ENCODE measurements at regions not wholly inside any gene's neighbourhood (a gene's known extent, or its start where the extent isn't known, plus 50 kb on each side); places are given as distances from the start of the nearest gene placed in this dataset.
"Not testable (repeated sequence)": the region's sequence is repeated elsewhere in the genome, so short reads cannot be mapped to it uniquely, and the experiment has no call there.

DNA sequence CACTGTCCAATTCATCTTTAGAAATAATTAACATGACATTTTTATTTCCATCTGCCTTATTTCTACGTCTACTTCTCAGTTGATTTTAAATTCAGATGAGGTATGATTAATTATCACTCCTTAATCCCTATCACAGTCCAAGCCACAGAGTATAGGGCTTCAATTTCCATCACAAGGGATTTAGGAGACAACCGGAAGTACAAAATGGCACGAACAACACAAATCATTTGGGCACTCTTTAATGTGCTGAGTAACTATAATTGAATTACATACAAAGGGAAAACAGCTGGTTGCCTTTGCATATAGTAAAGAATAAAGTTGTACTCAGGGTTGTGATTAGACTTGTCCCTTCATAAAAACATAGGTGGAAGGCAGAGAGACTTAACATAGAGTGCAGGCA is 290.4 kb upstream of the MAGEB16 start:
- Histone ChIP-seq H3K27me3 (ENCODE audit: control insufficient read depth, insufficient read depth, low read length) (no peaks in the 10 kb centered on the region), H3K4me1 (no peaks in the 10 kb centered on the region), H3K79me2 (no peaks in the 10 kb centered on the region), H3K27ac (no peak overlapping the region), H2AFZ (no peak overlapping the region), H3K36me3 (ENCODE audit: control insufficient read depth, insufficient read depth, low read length) (no peaks in the 10 kb centered on the region), H3K9ac (no peak overlapping the region), H3K4me2 (ENCODE audit: low read length) (no peak overlapping the region), H3K9me3 (ENCODE audit: control insufficient read depth, low read length) (no peaks in the 10 kb centered on the region), H3K4me3 (ENCODE audit: low read depth, low read length) (no peak overlapping the region)
- TF ChIP-seq, protein P1, sequence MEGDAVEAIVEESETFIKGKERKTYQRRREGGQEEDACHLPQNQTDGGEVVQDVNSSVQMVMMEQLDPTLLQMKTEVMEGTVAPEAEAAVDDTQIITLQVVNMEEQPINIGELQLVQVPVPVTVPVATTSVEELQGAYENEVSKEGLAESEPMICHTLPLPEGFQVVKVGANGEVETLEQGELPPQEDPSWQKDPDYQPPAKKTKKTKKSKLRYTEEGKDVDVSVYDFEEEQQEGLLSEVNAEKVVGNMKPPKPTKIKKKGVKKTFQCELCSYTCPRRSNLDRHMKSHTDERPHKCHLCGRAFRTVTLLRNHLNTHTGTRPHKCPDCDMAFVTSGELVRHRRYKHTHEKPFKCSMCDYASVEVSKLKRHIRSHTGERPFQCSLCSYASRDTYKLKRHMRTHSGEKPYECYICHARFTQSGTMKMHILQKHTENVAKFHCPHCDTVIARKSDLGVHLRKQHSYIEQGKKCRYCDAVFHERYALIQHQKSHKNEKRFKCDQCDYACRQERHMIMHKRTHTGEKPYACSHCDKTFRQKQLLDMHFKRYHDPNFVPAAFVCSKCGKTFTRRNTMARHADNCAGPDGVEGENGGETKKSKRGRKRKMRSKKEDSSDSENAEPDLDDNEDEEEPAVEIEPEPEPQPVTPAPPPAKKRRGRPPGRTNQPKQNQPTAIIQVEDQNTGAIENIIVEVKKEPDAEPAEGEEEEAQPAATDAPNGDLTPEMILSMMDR (IDR thresholded peaks at IDR 0.05): no peak

DNA sequence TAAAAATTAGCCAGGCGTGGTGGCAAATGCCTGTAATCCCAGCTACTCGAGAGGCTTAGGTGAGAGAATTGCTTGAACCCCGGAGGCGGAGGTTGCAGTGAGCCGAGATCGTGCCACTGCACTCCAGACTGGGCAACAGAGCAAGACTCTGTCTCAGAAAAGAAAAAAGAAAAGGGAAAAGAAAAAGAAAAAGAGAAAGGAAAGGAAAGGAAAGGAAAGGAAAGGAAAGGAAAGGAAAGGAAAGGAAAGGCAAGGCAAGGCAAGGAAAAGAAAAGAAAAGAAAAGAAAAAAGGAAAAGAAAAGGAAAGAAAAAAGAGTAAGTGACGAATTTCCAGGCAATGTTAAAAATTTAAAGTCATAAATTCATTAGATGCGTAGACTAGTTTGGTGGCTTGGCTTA is 250.1 kb upstream of the MAGEB16 start:
- not testable (repeated sequence) for H3K9me3 ChIP-seq (ENCODE audit: control insufficient read depth, low read length)

DNA sequence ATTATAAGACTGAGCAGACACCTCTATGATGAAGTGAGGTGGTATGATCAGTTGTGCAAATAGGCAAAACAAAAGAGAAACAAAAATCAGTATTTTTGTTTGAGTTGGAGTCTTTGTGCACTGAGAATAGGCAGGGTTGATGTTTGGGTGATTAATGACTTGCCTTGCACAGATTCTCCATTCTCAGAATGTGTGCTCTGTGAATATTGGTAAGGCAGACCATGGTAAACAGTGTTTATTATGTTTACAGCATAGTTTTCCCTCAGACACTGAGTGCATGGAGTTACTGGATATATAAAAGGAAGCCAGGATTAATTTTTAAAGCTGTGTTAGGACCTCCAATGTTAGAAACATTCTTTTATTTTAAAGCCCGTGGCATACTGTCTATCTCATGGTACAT is 240.2 kb upstream of the MAGEB16 start:
- Histone ChIP-seq H3K4me3 (ENCODE audit: low read depth, low read length) (no peak overlapping the region), H3K9ac (no peak overlapping the region), H2AFZ (no peak overlapping the region), H3K4me2 (ENCODE audit: low read length) (no peak overlapping the region), H3K36me3 (ENCODE audit: control insufficient read depth, insufficient read depth, low read length) (no peaks in the 10 kb centered on the region), H3K4me1 (no peaks in the 10 kb centered on the region), H3K27ac (no peak overlapping the region), H3K9me3 (ENCODE audit: control insufficient read depth, low read length) (no peaks in the 10 kb centered on the region), H3K27me3 (ENCODE audit: control insufficient read depth, insufficient read depth, low read length) (no peaks in the 10 kb centered on the region), H3K79me2 (no peaks in the 10 kb centered on the region)
- TF ChIP-seq, protein P1 (IDR thresholded peaks at IDR 0.05): no peak

More for the DNA sequence above, 250.1 kb upstream of the MAGEB16 start:
- not testable (repeated sequence) for H3K4me1 ChIP-seq; H3K27ac ChIP-seq; H3K4me3 ChIP-seq (ENCODE audit: low read depth, low read length); H3K4me2 ChIP-seq (ENCODE audit: low read length); H3K27me3 ChIP-seq (ENCODE audit: control insufficient read depth, insufficient read depth, low read length); H3K36me3 ChIP-seq (ENCODE audit: control insufficient read depth, insufficient read depth, low read length); H2AFZ ChIP-seq; H3K9ac ChIP-seq; H3K79me2 ChIP-seq

DNA sequence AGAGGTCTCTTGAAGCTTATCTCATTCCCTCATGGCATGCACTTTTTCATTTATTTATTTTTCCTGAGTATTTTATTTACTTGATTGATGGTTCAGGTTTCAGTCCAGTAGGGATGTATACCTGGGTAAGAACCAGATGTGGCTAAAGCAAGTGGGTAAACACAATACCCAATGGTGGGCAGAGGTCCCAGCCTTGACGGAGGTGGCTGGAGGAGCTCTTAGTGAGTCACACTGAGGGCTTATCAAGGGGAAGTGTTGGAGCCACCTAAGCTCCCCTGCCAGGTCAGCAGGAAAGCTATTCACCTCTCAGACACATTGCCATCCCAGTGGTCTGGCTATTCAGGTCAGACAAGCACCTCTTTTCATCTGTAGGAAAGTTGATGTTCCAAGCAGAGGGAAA is 236.2 kb upstream of the MAGEB16 start:
- no peak overlapping the region for H3K9ac ChIP-seq
- no peak overlapping the region for H3K4me2 ChIP-seq (ENCODE audit: low read length)
- no peaks in the 10 kb centered on the region for H3K9me3 ChIP-seq (ENCODE audit: control insufficient read depth, low read length)
- H3K4me1 ChIP-seq: no peaks in the 10 kb centered on the region
- no peak overlapping the region for H3K4me3 ChIP-seq (ENCODE audit: low read depth, low read length)
- no peaks in the 10 kb centered on the region for H3K36me3 ChIP-seq (ENCODE audit: control insufficient read depth, insufficient read depth, low read length)
- no peak overlapping the region for H2AFZ ChIP-seq
- TF ChIP-seq, protein P1 (IDR thresholded peaks at IDR 0.05): no peak
- no peaks in the 10 kb centered on the region for H3K27me3 ChIP-seq (ENCODE audit: control insufficient read depth, insufficient read depth, low read length)
- no peak overlapping the region for H3K27ac ChIP-seq
- H3K79me2 ChIP-seq: no peaks in the 10 kb centered on the region

DNA sequence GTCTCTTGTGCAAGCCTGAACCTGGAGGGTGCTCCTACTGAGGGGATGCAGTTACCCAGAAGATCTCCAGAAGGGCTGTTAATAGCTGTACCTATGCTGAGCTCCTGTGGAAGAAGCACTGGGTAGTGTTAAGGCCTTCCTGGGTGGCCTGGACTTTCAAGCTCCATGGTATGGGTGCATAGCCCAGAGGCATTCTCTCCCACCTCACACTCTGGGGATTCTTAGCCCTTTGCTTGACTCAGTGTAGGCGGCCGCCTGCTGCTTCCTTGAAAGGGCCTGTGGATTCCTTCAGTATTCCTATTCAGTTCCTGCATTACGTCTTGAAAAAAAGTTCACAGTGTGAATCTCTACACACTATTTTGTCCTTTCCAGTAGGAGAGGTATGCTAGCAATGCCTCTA is 235.7 kb upstream of the MAGEB16 start:
- Histone ChIP-seq H3K79me2 (no peaks in the 10 kb centered on the region), H3K4me1 (no peaks in the 10 kb centered on the region), H2AFZ (no peak overlapping the region), H3K27me3 (ENCODE audit: control insufficient read depth, insufficient read depth, low read length) (no peaks in the 10 kb centered on the region), H3K27ac (no peak overlapping the region), H3K9me3 (ENCODE audit: control insufficient read depth, low read length) (no peaks in the 10 kb centered on the region), H3K9ac (no peak overlapping the region), H3K4me2 (ENCODE audit: low read length) (no peak overlapping the region), H3K36me3 (ENCODE audit: control insufficient read depth, insufficient read depth, low read length) (no peaks in the 10 kb centered on the region), H3K4me3 (ENCODE audit: low read depth, low read length) (no peak overlapping the region)
- TF ChIP-seq, protein P1 (IDR thresholded peaks at IDR 0.05): no peak

Measured in parathyroid adenoma (tissue), 2 donors.